Neuronal stem cell (in vitro differentiated cells): ENCODE measurements at regions not wholly inside any gene's neighbourhood (a gene's known extent, or its start where the extent isn't known, plus 50 kb on each side); places are given as distances from the start of the nearest gene placed in this dataset.

Experiments used
- DNase-seq: peaks from one replicate; pipeline ENCODE4 v3.0.0-alpha.2; 2013; ENCODE audit warnings: low spot score
- H2AFZ ChIP-seq: one replicate; pipeline ENCODE4 v1.6.1; 2013; ENCODE audit warnings: mild to moderate bottlenecking, low read length, inconsistent platforms
- H2AK5ac ChIP-seq: 2 replicates; pipeline ENCODE4 v1.6.1; 2013; ENCODE audit warnings: low read depth, mild to moderate bottlenecking, inconsistent platforms, low read length, moderate library complexity, mixed read lengths
- H2BK120ac ChIP-seq: 2 replicates; pipeline ENCODE4 v1.6.1; 2013; ENCODE audit warnings: low read depth, mild to moderate bottlenecking, inconsistent platforms, low read length, moderate library complexity, mixed read lengths
- H2BK12ac ChIP-seq: one replicate; pipeline ENCODE4 v1.6.1; 2013; ENCODE audit warnings: low read length, inconsistent platforms
- H2BK15ac ChIP-seq: 2 replicates; pipeline ENCODE4 v1.6.1; 2013; ENCODE audit warnings: mild to moderate bottlenecking, low read length, inconsistent platforms, mixed read lengths
- H2BK5ac ChIP-seq: one replicate; pipeline ENCODE4 v1.6.1; 2013; ENCODE audit warnings: inconsistent platforms, mild to moderate bottlenecking, low read length, moderate library complexity
- H3K14ac ChIP-seq: one replicate; pipeline ENCODE4 v1.6.1; 2013; ENCODE audit warnings: low read length, inconsistent platforms
- H3K18ac ChIP-seq: 2 replicates; pipeline ENCODE4 v1.6.1; 2013; ENCODE audit warnings: low read length, inconsistent platforms
- H3K23ac ChIP-seq: 2 replicates; pipeline ENCODE4 v1.6.1; 2013; ENCODE audit warnings: low read depth, mild to moderate bottlenecking, mixed read lengths, low read length, inconsistent platforms; ENCODE audit not compliant: poor library complexity
- H3K27ac ChIP-seq: replicated peaks from 3 replicates; pipeline ENCODE4 v1.5.1; 2013; ENCODE audit warnings: low read length, inconsistent platforms
- H3K27me3 ChIP-seq, 3 experiments: 2 replicates each; pipeline ENCODE4 v1.6.1; 2013; ENCODE audit warnings: low read length in 3 of 3, mild to moderate bottlenecking in 2 of 3, inconsistent platforms in 1 of 3, low read depth in 1 of 3, mixed read lengths in 1 of 3, moderate library complexity in 1 of 3; ENCODE audit not compliant: control insufficient read depth in 3 of 3, insufficient read depth in 3 of 3
- H3K36me3 ChIP-seq, 2 donors: replicated peaks in 1 of 2; 2 replicates each; pipeline ENCODE4 v1.6.1; 2013; ENCODE audit warnings: low read length in 2 of 2; ENCODE audit not compliant: control insufficient read depth in 2 of 2, insufficient read depth in 2 of 2
- H3K4ac ChIP-seq: 2 replicates; pipeline ENCODE4 v1.6.1; 2013; ENCODE audit warnings: inconsistent platforms, mild to moderate bottlenecking, low read length, moderate library complexity
- H3K4me1 ChIP-seq, 2 donors: 1 replicate in 1 of 2; 2 replicates in 1 of 2; pipeline ENCODE4 v1.6.1; 2013; ENCODE audit warnings: low read length in 2 of 2, low read depth in 1 of 2; ENCODE audit not compliant: control insufficient read depth in 2 of 2, insufficient read depth in 1 of 2
- H3K4me2 ChIP-seq: one replicate; pipeline ENCODE4 v1.6.1; 2013; ENCODE audit warnings: mild to moderate bottlenecking, low read length, inconsistent platforms; ENCODE audit not compliant: insufficient read depth, poor library complexity, severe bottlenecking
- H3K4me3 ChIP-seq, 2 donors: 2 replicates each; pipeline ENCODE4 v1.5.1; 2013; ENCODE audit warnings: low read length in 2 of 2, mild to moderate bottlenecking in 2 of 2, inconsistent platforms in 1 of 2, moderate library complexity in 1 of 2
- H3K79me1 ChIP-seq: one replicate; pipeline ENCODE4 v1.6.1; 2013; ENCODE audit warnings: low read depth, mild to moderate bottlenecking, inconsistent platforms, low read length, moderate library complexity
- H3K9ac ChIP-seq: one replicate; pipeline ENCODE4 v1.6.1; 2013; ENCODE audit warnings: mild to moderate bottlenecking, low read depth, low read length, inconsistent platforms; ENCODE audit not compliant: poor library complexity
- H3K9me3 ChIP-seq, 2 donors: replicated peaks in 1 of 2; 2 replicates each; pipeline versions ENCODE3 to v1.6.1; 2013; ENCODE audit warnings: low read length in 2 of 2, mild to moderate bottlenecking in 2 of 2, inconsistent platforms in 1 of 2, low read depth in 1 of 2, mixed read lengths in 1 of 2, moderate library complexity in 1 of 2; ENCODE audit not compliant: control insufficient read depth in 2 of 2, insufficient read depth in 1 of 2
- H4K8ac ChIP-seq: one replicate; pipeline ENCODE4 v1.6.1; 2013; ENCODE audit warnings: low read depth, mild to moderate bottlenecking, inconsistent platforms, low read length, moderate library complexity
- H4K91ac ChIP-seq: one replicate; pipeline ENCODE4 v1.6.1; 2013; ENCODE audit warnings: low read length, low read depth, mild to moderate bottlenecking, inconsistent platforms; ENCODE audit not compliant: poor library complexity
- WGBS, 2 donors: extraction: QIAGEN DNeasy Blood & Tissue Kit; methylation state at CpG; one replicate each; pipeline ENCODE4 v1.1.7; 2013; ENCODE audit warnings: missing lambda C conversion rate in 2 of 2, mixed read lengths in 1 of 2; ENCODE audit not compliant: insufficient read length in 2 of 2, insufficient replicate concordance in 1 of 2; ENCODE audit errors: extremely low coverage in 2 of 2; 5-methylcytosine and 5-hydroxymethylcytosine counted together

DNA sequence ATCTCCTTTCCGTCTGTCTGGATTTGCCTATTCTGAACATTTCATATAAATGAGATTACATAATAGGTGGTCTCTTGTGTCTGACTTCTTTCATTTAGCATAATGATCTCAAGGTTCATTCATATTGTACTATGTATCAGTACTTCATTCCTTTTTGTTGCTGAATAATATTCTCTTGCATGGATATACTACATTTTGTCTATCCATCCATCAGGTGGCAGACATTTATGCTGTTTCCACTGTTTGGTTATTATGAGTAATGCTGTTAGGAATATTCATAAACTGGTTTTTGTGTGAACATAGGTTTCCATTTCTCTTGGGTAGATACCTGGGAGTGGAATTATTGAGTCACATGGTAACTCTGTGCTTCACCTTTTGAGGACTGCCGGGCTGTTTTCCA, 148.2 kb upstream of the PMEPA1 start:
- no peak for DNase-seq
- no peaks in the 10 kb centered on the region for H3K36me3 ChIP-seq
- no peak overlapping the region for H3K27ac ChIP-seq
- no peak overlapping the region for H2BK120ac ChIP-seq
- no peak overlapping the region for H2AK5ac ChIP-seq
- no peak overlapping the region for H4K91ac ChIP-seq
- H3K4ac ChIP-seq: no peak overlapping the region
- H3K23ac ChIP-seq: no peak overlapping the region
- no CpG with 5 or more reads among the region's 2 CpGs for WGBS, 2 donors
- no peak overlapping the region for H3K4me2 ChIP-seq
- H2AFZ ChIP-seq: no peak overlapping the region
- no peaks in the 10 kb centered on the region for H3K9me3 ChIP-seq
- no peak overlapping the region for H2BK15ac ChIP-seq
- no peaks in the 10 kb centered on the region for H3K27me3 ChIP-seq
- no peaks in the 10 kb centered on the region for H3K79me1 ChIP-seq
- no peak overlapping the region for H3K4me3 ChIP-seq
- no peak overlapping the region for H3K14ac ChIP-seq
- H2BK12ac ChIP-seq: no peak overlapping the region
- H3K18ac ChIP-seq: no peak overlapping the region
- H3K4me1 ChIP-seq: no peaks in the 10 kb centered on the region
- H4K8ac ChIP-seq: no peak overlapping the region
- no peak overlapping the region for H3K9ac ChIP-seq
- H2BK5ac ChIP-seq: no peak overlapping the region

DNA sequence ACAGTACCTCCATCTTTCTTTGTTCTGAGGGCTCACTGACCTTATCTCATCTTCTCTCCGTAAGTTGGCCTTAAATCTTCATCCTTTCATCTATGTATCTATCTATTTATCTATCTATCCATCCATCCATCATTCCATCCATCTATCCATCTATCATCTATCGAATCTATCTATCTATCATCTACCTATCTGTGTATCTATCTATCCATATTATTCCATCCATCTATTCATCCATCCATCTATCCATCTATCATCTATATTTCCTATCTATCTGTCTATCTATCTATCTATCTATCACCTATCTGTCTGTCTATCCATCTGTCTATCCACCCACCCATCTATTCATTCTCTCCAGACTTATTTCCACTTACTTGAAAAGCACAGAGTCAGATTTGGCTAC, 147.3 kb upstream of the PMEPA1 start:
- DNase-seq: no peak
- Histone ChIP-seq H2AK5ac (no peak overlapping the region), H3K36me3 (no peaks in the 10 kb centered on the region), H2BK5ac (no peak overlapping the region), H3K27ac (no peak overlapping the region), H3K27me3 (peaks cover 0 to 2% (median 0%) of the 10 kb centered on the region in 3 experiments), H3K79me1 (no peaks in the 10 kb centered on the region), H3K4me3 (no peak overlapping the region), H2BK15ac (no peak overlapping the region), H3K18ac (no peak overlapping the region), H3K4me2 (no peak overlapping the region), H3K14ac (no peak overlapping the region), H3K4ac (no peak overlapping the region), H3K23ac (no peak overlapping the region), H3K9ac (no peak overlapping the region), H3K4me1 (no peaks in the 10 kb centered on the region), H2BK12ac (no peak overlapping the region), H4K8ac (no peak overlapping the region), H4K91ac (no peak overlapping the region), H2BK120ac (no peak overlapping the region), H2AFZ (no peak overlapping the region), H3K9me3 (no peaks in the 10 kb centered on the region)
- 100% methylated on average over 1 of the region's 2 CpGs for WGBS, 2 donors

DNA sequence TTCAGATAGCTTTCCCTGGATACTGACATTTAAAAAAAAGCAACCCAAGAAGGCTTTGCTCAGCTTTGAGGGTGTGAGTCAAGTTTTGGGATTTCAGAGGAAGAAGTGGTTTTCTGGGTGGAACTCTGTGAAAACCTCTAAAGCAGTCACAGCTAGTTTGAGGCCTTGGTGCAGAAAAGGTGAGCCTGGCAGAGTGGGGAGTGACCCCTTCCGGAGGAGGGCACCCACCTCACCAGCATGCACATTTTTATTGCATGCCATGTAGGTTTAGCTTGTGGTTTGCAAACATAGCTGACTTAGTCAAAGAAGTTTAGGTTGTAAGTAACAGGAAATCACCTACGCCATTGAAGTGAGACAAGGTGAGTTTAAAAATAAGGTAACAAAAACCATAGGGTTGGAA, 146.8 kb upstream of the PMEPA1 start:
- Histone ChIP-seq H4K91ac (no peak overlapping the region), H3K4me1 (no peaks in the 10 kb centered on the region), H3K9me3 (no peaks in the 10 kb centered on the region), H4K8ac (no peak overlapping the region), H3K9ac (no peak overlapping the region), H3K27me3 (peaks cover 0 to 2% (median 0%) of the 10 kb centered on the region in 3 experiments), H3K18ac (no peak overlapping the region), H3K4ac (no peak overlapping the region), H2BK5ac (no peak overlapping the region), H3K4me2 (no peak overlapping the region), H2AFZ (no peak overlapping the region), H2AK5ac (no peak overlapping the region), H3K36me3 (no peaks in the 10 kb centered on the region), H3K4me3 (no peak overlapping the region), H2BK15ac (no peak overlapping the region), H2BK120ac (no peak overlapping the region), H3K14ac (no peak overlapping the region), H3K23ac (no peak overlapping the region), H2BK12ac (no peak overlapping the region), H3K79me1 (no peaks in the 10 kb centered on the region), H3K27ac (no peak overlapping the region)
- no peak for DNase-seq
- WGBS, 2 donors: no CpG with 5 or more reads among the region's 2 CpGs

DNA sequence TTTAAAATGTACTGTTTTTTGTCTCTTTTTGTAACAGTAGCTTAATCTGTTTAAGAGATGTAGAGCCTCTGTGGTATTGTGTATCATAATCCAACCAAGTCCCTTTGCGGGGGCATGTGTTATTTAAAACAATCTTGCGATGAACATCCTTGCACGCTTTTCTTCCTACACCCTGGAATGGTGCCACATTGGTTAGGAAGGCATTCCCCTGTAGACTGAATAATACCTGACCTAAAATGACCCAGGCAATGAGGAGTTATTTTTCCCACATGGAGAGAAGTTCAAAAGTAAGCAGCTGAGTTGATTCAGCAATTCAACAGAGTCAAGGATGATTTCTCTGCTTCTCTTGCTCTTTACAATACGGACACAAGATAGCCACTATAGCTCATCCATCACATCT, 142.0 kb upstream of the PMEPA1 start:
- no peak overlapping the region for H3K9ac ChIP-seq
- H3K14ac ChIP-seq: no peak overlapping the region
- no peak overlapping the region for H4K8ac ChIP-seq
- no peak overlapping the region for H2BK12ac ChIP-seq
- H3K27me3 ChIP-seq: peaks cover 0 to 2% (median 0%) of the 10 kb centered on the region in 3 experiments
- no peaks in the 10 kb centered on the region for H3K79me1 ChIP-seq
- H3K4me3 ChIP-seq: no peak overlapping the region
- H4K91ac ChIP-seq: no peak overlapping the region
- H2BK5ac ChIP-seq: no peak overlapping the region
- H3K18ac ChIP-seq: no peak overlapping the region
- H3K36me3 ChIP-seq: no peaks in the 10 kb centered on the region
- no peak overlapping the region for H3K23ac ChIP-seq
- H2BK120ac ChIP-seq: no peak overlapping the region
- H2BK15ac ChIP-seq: no peak overlapping the region
- no peak overlapping the region for H2AK5ac ChIP-seq
- H3K4me2 ChIP-seq: no peak overlapping the region
- peaks cover 0 to 5% of the 10 kb centered on the region in 2 donors for H3K4me1 ChIP-seq
- H2AFZ ChIP-seq: no peak overlapping the region
- H3K4ac ChIP-seq: no peak overlapping the region
- H3K27ac ChIP-seq: no peak overlapping the region
- no peaks in the 10 kb centered on the region for H3K9me3 ChIP-seq
- DNase-seq: no peak
- WGBS, 2 donors: no CpG with 5 or more reads among the region's 4 CpGs
